ENCODE measurements at regions not wholly inside any gene's neighbourhood (a gene's known extent, or its start where the extent isn't known, plus 50 kb on each side); places are given as distances from the start of the nearest gene placed in this dataset.
A peak's percentile ranks its signal among the peaks of the same experiment; 100 is the strongest.
"Not testable (repeated sequence)": the region's sequence is repeated elsewhere in the genome, so short reads cannot be mapped to it uniquely, and the experiment has no call there.

GRCh38 chr5:176018598-176018997 is 50.5 kb upstream of the THOC3 start:
- not testable (repeated sequence) for DNase-seq

- not testable (repeated sequence) for DNase-seq
Measured at GRCh38 chr5:176020852-176021251, 52.7 kb upstream of the THOC3 start.

GRCh38 chr5:176023535-176023934 is 55.4 kb upstream of the THOC3 start:
- DNase-seq = not testable (repeated sequence)

GRCh38 chr5:176029445-176029844 is 61.3 kb upstream of the THOC3 start:
- DNase-seq = not testable (repeated sequence)

- peak in 1 of 2 donors; percentile 47 for DNase-seq
Measured at GRCh38 chr5:176030361-176031117, 62.4 kb upstream of the THOC3 start.

GRCh38 chr5:176031118-176031510 is 63.0 kb upstream of the THOC3 start:
- DNase-seq = not testable (repeated sequence)

GRCh38 chr5:176033186-176033585 is 65.1 kb upstream of the THOC3 start:
- not testable (repeated sequence) for DNase-seq

GRCh38 chr5:176034407-176035200 is 66.5 kb upstream of the THOC3 start:
- peak in 1 of 2 donors; percentile 27 for DNase-seq

GRCh38 chr5:176035201-176035530 is 67.1 kb upstream of the THOC3 start:
- DNase-seq = not testable (repeated sequence)

GRCh38 chr5:176035816-176036308 is 67.7 kb upstream of the THOC3 start:
- DNase-seq = not testable (repeated sequence)

GRCh38 chr5:176036391-176036790 is 68.3 kb upstream of the THOC3 start:
- not testable (repeated sequence) for DNase-seq

GRCh38 chr5:176037190-176037589 is 69.1 kb upstream of the THOC3 start:
- not testable (repeated sequence) for DNase-seq

GRCh38 chr5:176040105-176040801 is 72.1 kb upstream of the THOC3 start:
- DNase-seq = not testable (repeated sequence)

GRCh38 chr5:176041248-176041994 is 73.3 kb upstream of the THOC3 start:
- not testable (repeated sequence) for DNase-seq

- peak in 1 of 2 donors; percentile 24 for DNase-seq
Measured at GRCh38 chr5:176042020-176042658, 74.0 kb upstream of the THOC3 start.

- DNase-seq = not testable (repeated sequence)
Measured at GRCh38 chr5:176043252-176043829, 75.2 kb upstream of the THOC3 start.

- not testable (repeated sequence) for DNase-seq
Measured at GRCh38 chr5:176043986-176044385, 75.9 kb upstream of the THOC3 start.

GRCh38 chr5:176044431-176044830 is 76.3 kb upstream of the THOC3 start:
- DNase-seq = not testable (repeated sequence)

- DNase-seq = peak in 1 of 2 donors; percentile 35
Measured at GRCh38 chr5:176045442-176045841, 77.3 kb upstream of the THOC3 start.

- not testable (repeated sequence) for DNase-seq
Measured at GRCh38 chr5:176048671-176049070, 80.6 kb upstream of the THOC3 start.
